ENCODE measurements at regions not wholly inside any gene's neighbourhood (a gene's known extent, or its start where the extent isn't known, plus 50 kb on each side); places are given as distances from the start of the nearest gene placed in this dataset.
A peak's percentile ranks its signal among the peaks of the same experiment; 100 is the strongest.

- no peak for DNase-seq
Measured at GRCh38 chr2:134129900-134130537, 123.9 kb upstream of the MGAT5 start.

DNA sequence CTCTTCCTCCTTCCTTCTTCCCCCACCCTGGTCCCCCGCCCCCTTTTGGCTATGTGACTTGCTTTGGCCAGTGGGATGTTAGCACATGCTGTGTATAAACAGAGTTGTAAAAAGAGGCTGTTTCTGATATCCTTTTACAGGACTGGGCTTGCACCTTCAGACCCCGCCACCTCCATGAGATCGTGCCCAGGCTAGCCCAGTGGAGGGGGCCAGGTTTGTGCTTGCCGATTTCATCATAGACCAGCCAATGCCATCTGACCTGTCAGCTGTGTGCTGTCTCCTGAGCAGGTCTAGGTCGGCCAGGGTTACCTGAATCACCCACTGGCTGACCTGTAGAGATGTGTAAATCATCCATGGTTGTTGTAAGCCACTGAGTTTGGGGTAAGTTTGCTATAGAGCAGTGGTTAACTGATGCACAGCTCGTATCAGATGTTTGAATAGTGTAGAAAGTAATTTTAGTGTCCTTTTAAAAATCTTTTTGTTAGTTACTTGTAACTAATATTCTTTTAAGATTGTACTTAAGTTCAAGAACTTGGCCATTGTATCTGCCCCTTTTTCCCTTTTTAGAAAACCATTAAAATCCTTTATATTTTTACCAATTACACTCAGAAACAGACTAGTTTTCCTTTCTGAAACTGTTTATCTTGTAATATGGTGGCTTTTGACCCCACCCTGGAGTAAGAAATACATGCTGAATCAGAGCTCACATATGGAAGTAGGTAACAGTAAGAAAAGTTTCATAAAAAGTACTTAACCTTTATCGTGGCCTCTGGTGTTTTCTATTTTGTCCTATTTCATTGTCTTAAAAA is 122.0 kb upstream of the MGAT5 start:
- DNase-seq, result peak; percentile 36

DNA sequence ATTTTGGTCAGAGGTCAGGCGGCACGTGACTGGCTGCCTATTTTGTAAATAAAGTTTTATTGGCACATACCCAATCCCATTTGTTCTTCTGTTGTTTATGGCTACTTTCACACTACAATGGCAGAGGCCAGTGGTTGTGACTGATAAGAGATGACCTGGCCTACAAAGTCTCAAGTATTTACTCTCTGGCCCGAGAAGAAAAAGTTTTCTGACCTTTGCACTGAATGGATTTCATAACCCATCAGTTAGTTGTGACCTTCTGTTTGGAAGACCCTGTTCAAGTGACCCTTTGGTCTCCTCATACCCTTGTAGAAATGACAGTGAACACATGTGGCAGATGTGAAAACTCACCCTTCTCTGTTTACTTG is 121.4 kb upstream of the MGAT5 start:
- no peak for DNase-seq

GRCh38 chr2:134133622-134134312 is 120.1 kb upstream of the MGAT5 start:
- DNase-seq, result no peak

DNA sequence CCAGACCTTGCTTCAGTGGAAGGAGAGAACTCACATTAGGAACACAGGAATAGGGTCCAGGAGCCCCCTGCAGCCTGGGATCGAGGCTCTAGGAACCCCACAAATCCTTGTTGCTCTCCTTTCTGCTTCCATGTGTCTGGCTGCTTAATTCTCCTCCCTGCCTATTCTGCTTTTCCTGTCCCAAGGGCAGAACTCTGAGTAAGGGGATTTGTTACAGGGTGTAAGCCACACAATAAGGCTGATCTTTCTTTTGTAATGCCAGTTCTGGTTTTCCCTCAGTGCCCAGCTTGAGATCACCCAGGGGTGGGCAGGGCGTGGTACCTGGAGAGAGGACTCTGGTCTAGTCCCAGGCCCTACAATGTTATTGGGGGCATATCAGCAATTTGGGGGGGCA is 119.6 kb upstream of the MGAT5 start:
- DNase-seq, result no peak

GRCh38 chr2:134134827-134135226 is 119.0 kb upstream of the MGAT5 start:
- no peak for DNase-seq

DNA sequence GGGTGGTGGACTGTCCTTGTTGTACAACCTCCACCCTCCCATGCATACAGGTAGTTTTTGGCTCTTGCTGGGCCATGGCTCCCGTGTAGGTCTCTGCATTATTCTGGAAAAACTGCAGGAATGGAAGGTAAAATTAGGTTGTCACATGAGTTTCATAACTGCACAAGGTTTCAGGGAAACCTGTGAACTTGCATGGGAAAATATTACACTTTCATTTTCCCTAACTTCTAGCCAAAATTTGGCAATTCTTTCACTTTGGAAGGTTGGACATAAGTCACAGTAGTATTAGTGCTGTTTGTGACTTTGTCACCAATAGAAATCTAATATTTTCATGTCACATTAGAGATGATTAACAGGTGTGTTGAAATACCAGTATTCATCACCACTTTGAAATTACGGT is 118.1 kb upstream of the MGAT5 start:
- DNase-seq, result no peak

GRCh38 chr2:134136731-134137130 is 117.1 kb upstream of the MGAT5 start:
- no peak for DNase-seq

GRCh38 chr2:134137182-134137611 is 116.7 kb upstream of the MGAT5 start:
- no peak for DNase-seq

DNA sequence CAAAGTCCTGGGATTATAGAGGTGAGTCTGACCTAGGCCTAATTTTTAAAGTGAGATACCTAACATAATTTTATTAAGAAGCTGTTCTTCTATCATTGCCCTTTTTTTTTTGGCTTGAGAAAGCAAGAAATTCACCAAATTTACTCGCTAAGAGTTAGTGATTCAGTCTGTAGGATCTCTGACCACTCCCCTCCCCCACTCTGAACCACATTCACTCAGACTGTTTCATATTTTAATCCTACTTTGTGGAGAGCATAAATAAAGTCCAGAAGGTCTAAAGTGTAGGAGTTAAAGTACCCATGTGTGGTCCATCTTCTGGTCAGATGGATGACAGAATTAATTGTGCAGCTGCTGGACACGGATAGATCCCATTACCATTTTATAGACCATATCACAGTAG is 115.8 kb upstream of the MGAT5 start:
- no peak for DNase-seq

GRCh38 chr2:134139611-134140010 is 114.3 kb upstream of the MGAT5 start:
- DNase-seq, result no peak

GRCh38 chr2:134140251-134140661 is 113.6 kb upstream of the MGAT5 start:
- no peak for DNase-seq

GRCh38 chr2:134141598-134142340 is 112.1 kb upstream of the MGAT5 start:
- DNase-seq, result no peak

DNA sequence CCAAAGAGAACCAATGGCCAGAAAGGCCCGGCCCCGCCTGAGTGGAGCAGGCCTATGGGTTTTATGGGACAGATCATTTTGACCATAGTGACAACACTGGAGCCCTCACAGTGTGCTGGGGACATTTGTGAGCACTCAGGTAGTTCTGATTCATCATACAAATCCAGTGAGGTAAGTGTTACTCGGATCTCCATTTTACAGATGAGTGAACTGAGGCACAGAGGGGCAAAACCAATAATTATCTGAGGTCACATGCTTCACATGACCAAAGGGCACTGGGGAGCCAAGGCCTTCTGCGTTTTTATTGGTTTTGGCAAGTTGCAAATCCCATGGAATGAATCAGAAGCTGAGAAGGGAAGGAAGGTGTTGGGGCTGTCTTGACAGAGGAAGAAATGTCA is 111.5 kb upstream of the MGAT5 start:
- no peak for DNase-seq

GRCh38 chr2:134142903-134143302 is 111.0 kb upstream of the MGAT5 start:
- DNase-seq, result no peak

DNA sequence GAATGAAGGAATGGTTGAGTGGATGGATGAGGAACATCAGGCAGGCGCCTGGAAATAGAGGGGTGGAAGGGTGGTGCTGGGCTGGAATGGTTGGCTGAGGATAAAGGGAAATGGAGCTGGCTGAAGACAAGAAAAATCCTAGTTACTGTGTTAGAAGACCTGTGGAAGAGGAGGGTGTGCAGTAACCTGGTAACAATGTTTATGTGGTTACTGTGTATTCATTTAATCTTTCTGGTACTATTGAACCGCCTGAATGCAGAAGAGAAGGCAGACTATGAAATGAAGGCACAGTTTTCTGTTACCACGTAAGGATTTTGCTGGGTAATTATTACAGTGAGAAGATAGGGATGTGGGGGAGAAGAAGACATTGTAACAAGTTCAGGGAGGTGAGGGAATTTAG is 110.3 kb upstream of the MGAT5 start:
- no peak for DNase-seq

DNA sequence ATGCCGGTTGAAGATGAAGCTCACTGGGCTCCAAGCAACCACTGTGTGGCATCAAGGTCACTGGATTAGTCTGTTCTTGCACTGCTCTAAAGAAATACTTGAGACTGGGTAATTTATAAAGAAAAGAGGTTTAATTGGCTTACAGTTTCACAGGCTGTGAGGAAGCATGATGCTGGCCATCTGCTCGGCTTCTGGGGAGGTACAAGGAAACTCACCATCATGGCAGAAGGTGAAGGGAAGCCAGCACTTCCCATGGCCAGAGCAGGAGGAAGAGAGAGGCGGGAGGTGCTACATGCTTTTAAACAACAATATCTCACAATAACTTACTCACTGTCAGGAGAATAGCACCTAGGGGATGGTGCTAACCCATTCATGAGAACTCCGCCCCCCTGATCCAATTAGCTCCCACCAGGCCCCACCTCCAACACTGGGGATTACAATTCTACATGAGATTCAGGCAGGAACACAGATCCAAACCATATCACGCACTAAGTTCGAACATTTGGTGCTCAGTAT is 109.7 kb upstream of the MGAT5 start:
- no peak for DNase-seq

DNA sequence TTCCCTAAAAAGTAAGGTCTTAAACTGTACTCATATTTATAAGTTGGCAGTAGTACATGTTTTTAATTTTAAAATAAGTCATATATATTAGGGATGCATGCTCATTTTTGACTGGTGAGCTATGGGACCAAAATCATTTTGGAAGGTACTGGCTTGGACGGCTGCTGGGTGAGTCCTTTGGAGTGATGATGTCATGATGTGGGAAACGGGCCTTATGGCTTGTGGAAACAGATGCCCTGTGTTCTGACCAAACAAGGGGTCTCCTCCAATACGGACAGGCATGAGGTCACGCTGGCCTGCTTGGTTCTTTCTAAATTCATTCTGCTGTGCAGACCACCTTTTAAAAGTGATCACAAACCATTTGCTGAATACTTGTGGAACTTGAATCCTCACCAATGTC is 109.2 kb upstream of the MGAT5 start:
- no peak for DNase-seq

DNA sequence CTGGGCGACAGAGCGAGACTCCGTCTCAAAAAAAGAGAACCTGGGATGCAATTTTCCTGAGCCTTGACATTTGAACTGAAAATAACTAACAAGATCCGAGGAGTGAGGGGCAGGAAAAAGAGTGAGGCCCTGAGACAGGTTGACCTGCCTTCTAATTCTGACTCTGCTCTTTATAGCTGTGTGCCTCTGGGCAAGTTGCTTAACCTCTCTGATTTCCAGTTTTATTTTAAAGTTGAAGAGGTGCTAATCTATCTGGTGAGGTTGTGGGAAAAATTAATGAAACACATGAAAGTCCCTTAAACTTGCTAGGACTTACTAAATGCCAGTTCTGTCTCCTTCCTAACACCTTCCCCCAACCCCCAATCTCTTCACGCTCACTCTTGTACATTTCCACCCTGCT is 108.4 kb upstream of the MGAT5 start:
- DNase-seq, result no peak

DNA sequence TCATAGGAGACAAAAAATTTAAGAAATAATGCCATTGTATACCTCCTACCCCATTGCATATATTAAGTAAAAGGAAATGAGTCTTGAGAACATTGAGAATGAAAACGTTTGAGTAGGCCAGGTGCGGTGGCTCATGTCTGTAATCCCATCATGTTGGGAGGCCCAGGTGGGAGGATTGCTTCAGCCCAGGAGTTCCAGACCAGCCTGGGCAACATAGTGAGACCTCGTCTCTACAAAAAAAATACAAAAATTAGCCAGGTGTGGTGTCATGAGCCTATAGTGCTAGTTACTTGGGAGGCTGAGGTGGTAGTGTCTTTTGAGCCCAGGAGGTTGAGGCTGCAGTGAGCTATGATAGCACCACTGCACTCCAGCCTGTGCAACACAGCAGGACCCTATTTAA is 107.7 kb upstream of the MGAT5 start:
- DNase-seq, result no peak

DNA sequence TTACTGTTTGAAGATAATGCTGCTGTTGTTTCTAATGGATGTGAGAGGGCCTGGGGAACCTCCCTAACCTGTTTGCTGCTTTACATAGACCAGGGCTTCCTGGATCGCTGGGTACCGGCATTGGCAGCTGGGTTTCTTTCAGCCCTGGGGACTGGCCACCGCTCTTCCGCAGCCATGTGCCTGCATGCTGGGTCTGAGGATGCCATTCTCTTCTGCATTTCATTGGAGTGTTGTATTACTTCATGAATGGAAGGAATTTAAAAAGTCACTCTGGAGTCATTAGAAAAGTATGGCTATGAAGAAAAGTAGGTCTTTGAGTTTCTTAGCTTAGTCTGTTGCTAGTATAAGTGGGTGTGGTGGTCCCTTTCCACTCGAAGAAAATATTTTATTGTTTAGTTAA is 107.3 kb upstream of the MGAT5 start:
- no peak for DNase-seq

GRCh38 chr2:134148172-134148571 is 105.7 kb upstream of the MGAT5 start:
- DNase-seq, result no peak

DNA sequence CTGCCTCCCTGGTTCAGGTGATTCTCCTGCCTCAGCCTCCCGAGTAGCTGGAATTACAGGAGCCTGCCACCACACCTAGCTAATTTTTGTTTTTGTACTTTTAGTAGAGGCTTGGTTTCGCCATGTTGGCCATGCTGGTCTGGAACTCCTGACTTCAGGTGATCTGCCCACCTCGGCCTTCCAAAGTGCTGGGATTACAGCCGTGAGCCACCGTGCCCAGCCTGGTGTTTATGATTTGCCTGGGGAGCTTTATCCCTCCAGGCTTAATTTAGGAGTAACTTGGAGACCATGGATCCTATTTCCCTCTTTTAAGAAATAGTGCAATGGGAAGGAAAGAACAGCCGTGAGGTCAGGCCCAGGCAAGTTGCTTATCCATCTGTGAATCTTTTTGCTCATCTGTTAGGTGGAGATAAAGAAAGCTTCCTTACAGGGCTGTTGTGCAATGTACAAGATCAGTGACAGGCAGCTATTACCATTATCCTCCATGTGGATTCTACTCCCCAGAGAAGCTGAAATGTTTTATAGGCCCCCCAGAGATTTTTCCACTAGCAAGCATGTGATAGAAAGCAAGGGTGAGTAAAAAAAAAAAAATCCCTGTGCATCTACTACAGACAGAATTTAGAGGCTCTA is 104.9 kb upstream of the MGAT5 start:
- DNase-seq, result peak; percentile 27
